Loucy (cell line): ENCODE measurements at regions not wholly inside any gene's neighbourhood (a gene's known extent, or its start where the extent isn't known, plus 50 kb on each side); places are given as distances from the start of the nearest gene placed in this dataset.

ENCODE experiments used
- H2AFZ ChIP-seq: fragments of 200-600 bp; sonication (generic); 2 replicates; pipeline ENCODE4 v1.6.0; 2016; ENCODE audit warnings: antibody characterized with exemption, mild to moderate bottlenecking, low read length, moderate library complexity
- H3F3A ChIP-seq: fragments of 200-600 bp; 2 replicates; pipeline ENCODE4 v1.6.0; 2016; ENCODE audit warnings: antibody characterized with exemption, low read depth, mild to moderate bottlenecking
- H3K27me3 ChIP-seq: fragments of 200-600 bp; sonication (generic); 2 replicates; pipeline ENCODE4 v1.6.1; 2014; ENCODE audit warnings: low read length, mild to moderate bottlenecking; ENCODE audit not compliant: insufficient read depth, poor library complexity, severe bottlenecking
- H3K36me3 ChIP-seq: fragments of 200-600 bp; sonication (generic); 2 replicates; pipeline ENCODE4 v1.6.1; 2016; ENCODE audit warnings: low read length; ENCODE audit not compliant: insufficient read depth
- H3K4me1 ChIP-seq: fragments of 200-600 bp; sonication (generic); 2 replicates; pipeline ENCODE4 v1.5.1; 2014; ENCODE audit warnings: low read length, mild to moderate bottlenecking; ENCODE audit not compliant: insufficient read depth, poor library complexity, severe bottlenecking
- H3K4me2 ChIP-seq: fragments of 200-600 bp; sonication (generic); 2 replicates; pipeline ENCODE4 v1.6.0; 2014; ENCODE audit warnings: antibody characterized with exemption, low read length, low read depth, mild to moderate bottlenecking; ENCODE audit not compliant: poor library complexity, severe bottlenecking
- H3K4me3 ChIP-seq: fragments of 200-600 bp; sonication (generic); 2 replicates; pipeline ENCODE4 v1.5.1; 2014; ENCODE audit warnings: low read length, mild to moderate bottlenecking, mixed read lengths; ENCODE audit not compliant: poor library complexity, severe bottlenecking
- H3K79me2 ChIP-seq: fragments of 200-600 bp; sonication (generic); 2 replicates; pipeline ENCODE4 v1.6.1; 2014; ENCODE audit warnings: low read length; ENCODE audit not compliant: insufficient read depth
- H3K9ac ChIP-seq: fragments of 200-600 bp; sonication (generic); 2 replicates; pipeline ENCODE4 v1.6.0; 2014; ENCODE audit warnings: mild to moderate bottlenecking, low read depth, low read length, moderate library complexity; ENCODE audit not compliant: poor library complexity, severe bottlenecking
- H3K9me2 ChIP-seq: fragments of 200-600 bp; sonication (generic); replicated peaks from 2 replicates; pipeline ENCODE4 v1.6.1; 2016; ENCODE audit warnings: low read depth, low read length, mixed read lengths
- H3K9me3 ChIP-seq: fragments of 200-600 bp; sonication (generic); 2 replicates; pipeline ENCODE4 v1.6.1; 2014; ENCODE audit warnings: mild to moderate bottlenecking, antibody characterized with exemption, low read length, low read depth; ENCODE audit not compliant: insufficient read depth
- H4K20me1 ChIP-seq: fragments of 200-600 bp; sonication (generic); 2 replicates; pipeline ENCODE4 v1.6.0; 2014; ENCODE audit warnings: antibody characterized with exemption, low read length, mild to moderate bottlenecking; ENCODE audit not compliant: insufficient read depth, poor library complexity, severe bottlenecking
- EZH2phosphoT487 ChIP-seq: fragments of 200-600 bp; IDR thresholded peaks from 2 replicates; pipeline ENCODE4 v1.6.1; 2018; ENCODE audit warnings: antibody characterized with exemption, mild to moderate bottlenecking, moderate library complexity, borderline replicate concordance
- TF ChIP-seq, protein P1 (sequence below): fragments of 200-600 bp; sonication (generic); conservative IDR thresholded peaks from 2 replicates; pipeline ENCODE4 v1.5.1; 2014; ENCODE audit warnings: mild to moderate bottlenecking, antibody characterized with exemption, low read length

- Histone ChIP-seq H3K4me3 (no peak overlapping the region), H4K20me1 (no peaks in the 10 kb centered on the region), H3K4me2 (no peak overlapping the region), H3K9me2 (no peaks in the 10 kb centered on the region), H3K9ac (no peak overlapping the region), H2AFZ (no peak overlapping the region), H3K27me3 (no peaks in the 10 kb centered on the region), H3K4me1 (peaks cover 5% of the 10 kb centered on the region), H3K36me3 (no peaks in the 10 kb centered on the region), H3K9me3 (no peaks in the 10 kb centered on the region), H3F3A (no peaks in the 10 kb centered on the region), H3K79me2 (no peaks in the 10 kb centered on the region)
- TF ChIP-seq, protein P1, sequence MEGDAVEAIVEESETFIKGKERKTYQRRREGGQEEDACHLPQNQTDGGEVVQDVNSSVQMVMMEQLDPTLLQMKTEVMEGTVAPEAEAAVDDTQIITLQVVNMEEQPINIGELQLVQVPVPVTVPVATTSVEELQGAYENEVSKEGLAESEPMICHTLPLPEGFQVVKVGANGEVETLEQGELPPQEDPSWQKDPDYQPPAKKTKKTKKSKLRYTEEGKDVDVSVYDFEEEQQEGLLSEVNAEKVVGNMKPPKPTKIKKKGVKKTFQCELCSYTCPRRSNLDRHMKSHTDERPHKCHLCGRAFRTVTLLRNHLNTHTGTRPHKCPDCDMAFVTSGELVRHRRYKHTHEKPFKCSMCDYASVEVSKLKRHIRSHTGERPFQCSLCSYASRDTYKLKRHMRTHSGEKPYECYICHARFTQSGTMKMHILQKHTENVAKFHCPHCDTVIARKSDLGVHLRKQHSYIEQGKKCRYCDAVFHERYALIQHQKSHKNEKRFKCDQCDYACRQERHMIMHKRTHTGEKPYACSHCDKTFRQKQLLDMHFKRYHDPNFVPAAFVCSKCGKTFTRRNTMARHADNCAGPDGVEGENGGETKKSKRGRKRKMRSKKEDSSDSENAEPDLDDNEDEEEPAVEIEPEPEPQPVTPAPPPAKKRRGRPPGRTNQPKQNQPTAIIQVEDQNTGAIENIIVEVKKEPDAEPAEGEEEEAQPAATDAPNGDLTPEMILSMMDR = no peak
- no peak for TF ChIP-seq EZH2phosphoT487
These were observed 262.0 kb downstream of the HIVEP2 start for GRCh38 chr6:142682985-142683384.

DNA sequence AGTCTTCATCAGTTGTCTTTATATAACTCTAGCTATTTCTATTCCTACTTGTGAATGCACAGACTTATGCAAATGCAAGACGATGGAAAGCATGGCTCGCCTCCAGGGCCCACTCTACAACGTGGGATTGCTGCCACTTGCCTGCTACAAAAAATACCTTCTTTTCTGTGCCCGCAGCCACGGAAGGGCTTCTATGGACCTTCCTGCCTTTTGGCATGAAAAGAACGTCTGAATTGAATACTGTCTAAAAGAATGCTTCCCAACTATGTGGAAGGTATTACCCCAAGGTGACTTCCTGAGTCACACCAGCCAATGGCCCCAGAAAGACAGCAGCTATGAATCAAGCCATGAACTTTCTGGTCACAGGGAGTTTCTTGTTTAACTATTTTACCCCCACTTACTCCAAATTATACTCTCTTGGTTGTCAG is 261.2 kb downstream of the HIVEP2 start:
- Histone ChIP-seq H3K4me1 (peaks cover 5% of the 10 kb centered on the region), H3K4me3 (no peak overlapping the region), H3K4me2 (no peak overlapping the region), H3K9me3 (no peaks in the 10 kb centered on the region), H3K9ac (no peak overlapping the region), H2AFZ (no peak overlapping the region), H3K9me2 (no peaks in the 10 kb centered on the region), H3K36me3 (no peaks in the 10 kb centered on the region), H4K20me1 (no peaks in the 10 kb centered on the region), H3K79me2 (no peaks in the 10 kb centered on the region), H3K27me3 (no peaks in the 10 kb centered on the region), H3F3A (no peaks in the 10 kb centered on the region)
- TF ChIP-seq EZH2phosphoT487 = no peak
- TF ChIP-seq, protein P1 = no peak

DNA sequence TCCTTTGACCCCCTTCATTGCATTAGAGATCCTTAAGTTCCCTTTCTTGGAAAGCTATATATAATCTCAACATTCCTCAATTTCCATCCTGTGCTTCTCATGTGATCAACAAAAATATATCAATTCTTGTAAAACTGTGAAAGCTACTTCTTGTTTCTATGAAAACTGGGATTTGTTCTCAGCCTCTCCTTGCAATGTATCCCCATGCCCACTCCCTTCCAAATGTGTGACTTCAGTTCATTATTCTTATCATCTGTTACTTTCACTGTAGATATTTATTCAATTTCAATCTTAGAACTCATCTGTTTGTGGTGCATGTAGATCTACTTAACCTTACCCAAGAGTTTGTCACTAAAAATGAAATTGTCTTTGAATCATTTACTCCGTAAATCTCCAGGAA is 260.6 kb downstream of the HIVEP2 start:
- Histone ChIP-seq H3K79me2 (no peaks in the 10 kb centered on the region), H3K4me3 (no peak overlapping the region), H3K4me2 (no peak overlapping the region), H3K36me3 (no peaks in the 10 kb centered on the region), H3K4me1 (peaks cover 5% of the 10 kb centered on the region), H3K9ac (no peak overlapping the region), H3K27me3 (no peaks in the 10 kb centered on the region), H2AFZ (no peak overlapping the region), H3F3A (no peaks in the 10 kb centered on the region), H3K9me3 (no peaks in the 10 kb centered on the region), H3K9me2 (no peaks in the 10 kb centered on the region), H4K20me1 (no peaks in the 10 kb centered on the region)
- TF ChIP-seq EZH2phosphoT487 = no peak
- TF ChIP-seq, protein P1 = no peak
